ENCODE measurements at regions not wholly inside any gene's neighbourhood (a gene's known extent, or its start where the extent isn't known, plus 50 kb on each side); places are given as distances from the start of the nearest gene placed in this dataset.

- Histone ChIP-seq H2BK12ac (ENCODE audit: low read depth, low read length) (no peak overlapping the region), H4K20me1 (replicated peaks in 1 of 2; ENCODE audit: control insufficient read depth in 1 of 2, insufficient read depth in 2 of 2, low read length in 2 of 2) (peaks cover 0 to 4% of the 10 kb centered on the region in 2 experiments), H3K23me2 (ENCODE audit: low read depth, low read length) (peaks cover 2% of the 10 kb centered on the region; the same call in 1 of the 2 replicates), H3K27me3 (replicated peaks in 1 of 4; ENCODE audit: control insufficient read depth in 3 of 4, extremely low read depth in 1 of 4, insufficient read depth in 3 of 4, low read length in 3 of 4) (no peaks in the 10 kb centered on the region), H3K79me1 (ENCODE audit: low read depth, low read length) (no peaks in the 10 kb centered on the region), H3K4ac (replicated peaks; ENCODE audit: insufficient read length, low read depth, low read length) (no peak overlapping the region), H2BK5ac (ENCODE audit: low read depth, low read length) (no peak overlapping the region), H3K4me1 (replicated peaks in 1 of 4; ENCODE audit: control insufficient read depth in 3 of 4, insufficient read depth in 4 of 4, low read length in 3 of 4) (no peaks in the 10 kb centered on the region; a peak in 1 of 7 replicates), H3K4me3 (ENCODE audit: extremely low read depth in 1 of 4, insufficient read depth in 2 of 4, low read depth in 3 of 4, low read length in 4 of 4) (no peak overlapping the region), H2BK120ac (replicated peaks; ENCODE audit: low read depth, low read length) (no peak overlapping the region), H4K5ac (ENCODE audit: insufficient read length, low read depth, low read length) (no peak overlapping the region), H3K36me3 (ENCODE audit: control insufficient read depth in 2 of 4, insufficient read depth in 4 of 4, low read length in 3 of 4) (no peaks in the 10 kb centered on the region; a peak in 1 of 8 replicates), H2BK15ac (ENCODE audit: low read length) (no peak overlapping the region), H3K27ac (ENCODE audit: low read depth, low read length) (no peak overlapping the region), H2BK20ac (ENCODE audit: low read length) (no peak overlapping the region), H4K8ac (ENCODE audit: extremely low read depth, insufficient read depth, low read length) (no peak overlapping the region), H2AFZ (ENCODE audit: low read length) (no peak overlapping the region), H3K23ac (ENCODE audit: insufficient read length) (no peak overlapping the region), H3K9ac (replicated peaks in 1 of 4; ENCODE audit: extremely low read depth in 1 of 4, low read depth in 3 of 4, low read length in 3 of 4) (no peak overlapping the region), H3K9me3 (ENCODE audit: insufficient read depth in 2 of 2, low read depth in 1 of 2, low read length in 1 of 2) (no peaks in the 10 kb centered on the region), H3K4me2 (ENCODE audit: insufficient read depth in 1 of 2, low read depth in 2 of 2, low read length in 2 of 2) (no peak overlapping the region), H3K56ac (replicated peaks; ENCODE audit: insufficient read length, low read depth, low read length) (no peak overlapping the region), H4K91ac (replicated peaks; ENCODE audit: insufficient read length, low read length) (no peak overlapping the region), H2AK5ac (ENCODE audit: low read depth, low read length) (no peak overlapping the region), H3K14ac (ENCODE audit: insufficient read length) (no peak overlapping the region), H3K79me2 (ENCODE audit: control insufficient read depth in 1 of 2, insufficient read depth in 2 of 2, low read length in 2 of 2) (no peaks in the 10 kb centered on the region), H3K18ac (ENCODE audit: extremely low read depth, low read length) (no peak overlapping the region)
- DNase-seq (ENCODE audit: low read depth in 1 of 2, low spot score in 2 of 2): no peak
- no peak for FAIRE-seq
- 92 to 100% methylated on average over 1 to 3 of the region's 3 CpGs for WGBS, 2 experiments (ENCODE audit: extremely low coverage in 1 of 2, insufficient coverage in 1 of 2, insufficient read length in 1 of 2, insufficient replicate concordance in 2 of 2, low coverage in 1 of 2, low lambda C conversion rate in 2 of 2, missing lambda C conversion rate in 1 of 2)
- CTCF ChIA-PET (ENCODE audit: partially characterized antibody): no interaction called here
- TF ChIP-seq EZH2 (IDR thresholded peaks at IDR 0.05; ENCODE audit: low read depth, low read length, severe bottlenecking) (no peak), RAD21 (IDR thresholded peaks at IDR 0.05 in 1 of 2, conservative IDR thresholded peaks at IDR 0.05 in 1 of 2; ENCODE audit: low read depth in 2 of 2, low read length in 2 of 2) (peak in 1 of 2 experiments; percentile 11; a peak in 1 of 4 replicates)
- POLR2A ChIA-PET (ENCODE audit: partially characterized antibody): no interaction called here
Measured at GRCh38 chr5:2254406-2254805, 371.7 kb upstream of the IRX4 start.

All from H1 (cell line).